Stimulated activated CD4-positive, alpha-beta T cell treated with anti-CD3 and anti-CD28 coated beads, Interleukin-4, amount 100 ng/mL, for 1 hour (primary cell): ENCODE measurements at regions not wholly inside any gene's neighbourhood (a gene's known extent, or its start where the extent isn't known, plus 50 kb on each side); places are given as distances from the start of the nearest gene placed in this dataset.
"Not testable (repeated sequence)": the region's sequence is repeated elsewhere in the genome, so short reads cannot be mapped to it uniquely, and the experiment has no call there.

Source experiments
- DNase-seq: peaks from one replicate; pipeline ENCODE4 v3.0.0-alpha.2; 2020

DNA sequence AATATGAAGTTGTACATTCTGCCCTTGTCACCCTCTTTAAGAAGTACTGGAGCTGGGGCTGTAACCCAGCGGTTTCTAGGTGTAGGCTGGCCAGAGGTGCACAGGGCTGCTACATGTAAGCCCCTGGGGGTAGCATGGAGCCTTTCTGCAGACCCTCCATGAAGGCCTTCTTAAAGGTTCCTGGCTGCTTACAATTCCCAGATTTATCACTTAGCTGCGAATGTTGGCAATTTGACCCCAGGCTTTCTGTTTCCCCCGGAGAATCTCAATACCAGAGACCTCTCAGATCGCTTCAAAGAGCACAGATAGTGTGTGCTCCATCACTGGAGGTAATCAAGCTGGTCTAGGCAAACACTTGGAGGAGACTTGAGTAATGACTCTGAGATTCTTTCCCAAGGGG lies 309.4 kb downstream of the CBLN1 start:
- DNase-seq = no peak

DNA sequence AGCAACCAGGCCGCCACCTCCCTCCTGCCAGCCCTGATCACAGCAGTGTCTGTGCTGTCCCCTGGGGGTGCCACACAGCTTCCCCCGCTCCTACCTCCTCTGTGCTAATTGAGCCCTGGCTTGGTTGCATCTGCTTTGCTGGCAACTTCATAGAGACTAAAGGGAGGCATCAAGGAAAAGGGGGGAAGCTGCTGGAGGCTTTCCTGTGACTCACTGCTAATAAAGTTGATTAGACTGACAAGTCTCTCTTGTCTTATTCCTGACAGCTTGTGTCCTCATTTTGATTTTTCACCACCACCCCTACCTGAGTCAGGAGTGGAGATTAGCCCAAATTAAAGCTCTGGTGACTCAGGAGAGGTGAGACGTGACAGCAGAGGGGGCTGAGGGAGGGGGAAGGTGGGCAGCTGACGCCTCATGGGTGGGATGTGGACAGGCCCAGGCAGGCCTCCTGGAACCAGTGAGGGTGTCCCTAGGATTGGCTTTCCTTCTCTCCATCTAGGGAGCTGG lies 310.0 kb downstream of the CBLN1 start:
- DNase-seq = no peak

DNA sequence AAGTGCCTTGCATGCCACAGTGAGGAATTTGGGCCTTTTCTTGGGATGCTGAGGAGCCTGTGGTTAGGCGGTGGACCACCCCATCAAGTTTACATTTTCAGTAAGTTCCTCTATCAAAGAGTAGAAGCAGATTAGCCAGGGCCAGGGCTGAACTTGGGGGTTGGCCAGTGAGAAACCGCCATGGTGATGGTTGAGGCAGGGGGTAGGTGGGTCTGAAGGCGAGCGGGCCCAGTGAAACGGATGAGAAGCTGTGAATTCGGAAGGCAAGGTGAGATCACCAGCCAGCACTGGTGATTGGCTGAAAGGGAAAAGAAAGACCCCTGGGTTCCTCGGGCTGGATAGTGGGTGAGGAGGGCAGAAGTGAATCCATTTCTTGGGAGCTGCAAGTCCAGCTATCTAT lies 311.4 kb downstream of the CBLN1 start:
- no peak for DNase-seq

DNA sequence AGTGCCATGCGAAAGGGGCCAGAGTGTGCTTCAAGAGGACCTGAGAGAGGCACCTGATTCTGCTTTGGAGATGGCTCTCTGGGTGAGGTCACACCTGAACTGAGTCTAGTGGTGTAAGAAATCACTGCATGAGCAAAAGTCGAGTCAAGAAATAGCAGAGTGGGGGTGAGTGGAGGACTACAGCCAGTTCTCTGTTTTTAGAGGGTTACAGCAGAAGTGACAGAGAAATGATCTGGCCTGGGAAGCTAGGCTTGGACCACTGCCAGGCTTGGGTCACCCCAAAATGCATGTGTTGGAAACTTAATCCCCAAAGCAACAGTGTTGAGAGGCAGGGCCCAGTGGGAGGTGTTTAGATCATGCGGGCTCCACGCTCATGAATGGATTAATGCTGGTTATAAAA lies 312.0 kb downstream of the CBLN1 start:
- DNase-seq = no peak

DNA sequence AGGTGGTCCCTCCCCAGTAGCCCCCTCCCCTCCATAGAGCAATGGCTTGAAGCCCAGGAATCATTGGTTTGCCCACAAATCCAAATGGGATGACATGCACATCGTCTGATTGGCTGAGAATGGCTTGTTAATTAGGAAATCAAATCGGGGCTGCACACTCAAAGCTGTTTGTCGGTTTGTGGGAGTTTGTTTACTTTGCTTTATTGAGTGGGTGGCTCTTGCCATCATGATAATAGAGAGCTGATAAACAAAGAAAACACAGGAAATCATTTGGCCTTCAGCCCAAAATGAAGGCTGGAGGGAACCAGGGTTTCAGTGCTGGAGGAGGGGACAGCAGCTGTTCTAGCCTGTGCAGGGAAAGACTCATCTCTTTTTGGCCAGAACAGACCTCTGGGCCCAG lies 316.3 kb downstream of the CBLN1 start:
- no peak for DNase-seq

DNA sequence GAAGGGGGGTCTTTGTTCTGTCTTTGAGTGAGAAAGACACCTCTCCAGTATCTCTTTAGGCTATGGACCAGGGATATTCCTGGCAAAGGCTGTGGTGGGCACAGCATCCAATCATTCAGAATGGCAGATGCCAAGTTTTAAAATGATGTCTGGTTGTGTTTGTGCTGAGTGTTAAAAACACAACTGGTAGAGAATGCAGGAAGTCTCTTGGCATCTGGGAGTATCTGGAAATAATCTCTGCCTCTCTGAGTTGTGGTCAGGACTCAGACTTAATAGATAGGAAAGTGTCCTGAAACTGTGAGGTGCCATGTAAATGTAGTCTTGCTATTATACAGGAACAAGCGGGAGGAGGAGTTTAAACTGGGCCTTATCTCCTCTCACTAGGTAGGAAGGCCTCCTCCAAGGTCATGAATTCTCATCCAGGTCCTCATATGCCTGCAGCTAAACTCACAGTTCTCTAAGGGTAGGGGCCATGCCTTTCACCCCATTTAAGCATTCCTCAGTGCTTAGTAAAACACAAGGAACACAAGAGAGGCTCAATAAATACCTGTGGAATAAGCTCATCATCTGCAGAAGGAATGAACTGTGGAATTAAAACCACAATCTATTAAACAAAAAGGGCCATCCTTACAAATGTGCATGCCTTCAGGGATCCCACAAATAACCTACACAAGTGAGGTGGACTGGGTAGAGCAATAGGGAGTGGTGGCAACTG lies 317.6 kb downstream of the CBLN1 start:
- no peak for DNase-seq

DNA sequence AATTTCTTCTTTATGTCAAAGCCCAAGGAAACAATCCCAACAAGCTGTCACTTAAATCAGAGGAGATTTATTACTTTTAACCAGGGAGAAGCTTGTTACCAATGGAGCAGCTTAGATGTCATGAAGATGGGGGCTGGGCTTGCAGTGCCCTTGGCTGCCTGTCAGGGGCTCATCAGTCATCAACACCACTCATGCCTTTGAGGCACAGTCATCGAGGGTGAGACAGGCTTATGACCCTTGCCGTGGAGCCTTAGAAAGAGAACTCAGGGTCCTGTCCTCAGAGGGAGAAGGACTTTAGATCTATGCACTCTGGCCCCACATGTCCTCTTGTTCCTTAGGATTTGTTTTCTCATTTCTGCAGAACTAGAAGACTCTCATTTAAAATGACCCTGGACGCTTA lies 318.3 kb downstream of the CBLN1 start:
- no peak for DNase-seq

DNA sequence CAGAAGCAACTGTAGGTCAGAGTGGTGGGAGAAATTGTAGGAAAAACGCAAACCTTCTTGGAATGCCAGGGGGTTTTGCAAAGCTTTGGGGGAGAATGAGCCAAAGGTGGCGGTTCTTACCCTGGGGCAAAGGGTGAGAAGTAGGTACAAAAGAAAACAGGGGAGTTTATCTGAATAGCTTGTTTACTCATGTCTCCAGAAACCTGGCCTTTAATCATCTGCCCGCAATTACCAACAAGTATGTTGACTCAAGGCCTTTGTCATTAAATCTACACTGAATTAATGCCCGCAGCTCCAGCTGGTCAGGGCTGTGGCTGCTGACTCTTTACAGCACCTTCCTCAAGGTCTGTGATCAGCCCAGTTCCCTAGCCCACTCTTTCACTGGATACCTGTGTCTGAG lies 320.1 kb downstream of the CBLN1 start:
- DNase-seq = no peak

DNA sequence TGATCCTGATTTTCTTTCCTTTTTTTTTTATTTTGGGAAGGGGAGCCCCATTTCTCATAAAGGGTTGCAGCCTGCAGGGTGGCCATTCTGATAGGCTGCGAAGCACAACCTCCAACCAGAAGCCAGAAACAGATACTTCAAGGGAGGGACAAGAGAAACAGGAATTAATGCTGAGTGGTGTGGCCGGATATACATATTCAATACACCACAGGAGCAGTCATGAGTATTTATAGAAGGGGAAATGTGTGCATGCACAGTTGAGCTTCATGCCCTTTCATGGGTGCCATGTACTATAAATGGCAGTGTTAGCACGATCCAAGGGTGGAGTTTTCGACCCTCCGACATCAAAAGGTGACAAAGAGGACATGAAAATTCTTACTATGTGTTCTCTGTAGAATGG lies 320.8 kb downstream of the CBLN1 start:
- no peak for DNase-seq

DNA sequence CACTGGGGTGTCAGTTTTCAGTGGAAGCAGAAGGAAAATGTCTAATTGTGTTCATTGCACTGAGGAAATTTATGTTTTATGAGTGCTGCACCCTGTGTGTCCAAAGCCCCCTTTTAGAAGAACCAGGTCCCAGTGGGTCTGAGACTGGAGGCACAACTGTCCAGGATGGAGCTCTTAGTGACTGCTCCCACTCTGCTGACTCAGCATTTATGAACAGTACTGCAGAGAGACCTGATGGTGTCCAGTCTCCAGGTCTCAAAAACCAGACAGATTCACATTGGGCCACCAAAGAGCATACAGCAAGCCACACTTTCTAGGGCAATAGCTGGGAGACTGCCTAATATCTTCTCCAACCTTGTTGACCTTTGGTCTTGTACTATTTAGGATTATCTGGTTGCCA lies 321.9 kb downstream of the CBLN1 start:
- no peak for DNase-seq

DNA sequence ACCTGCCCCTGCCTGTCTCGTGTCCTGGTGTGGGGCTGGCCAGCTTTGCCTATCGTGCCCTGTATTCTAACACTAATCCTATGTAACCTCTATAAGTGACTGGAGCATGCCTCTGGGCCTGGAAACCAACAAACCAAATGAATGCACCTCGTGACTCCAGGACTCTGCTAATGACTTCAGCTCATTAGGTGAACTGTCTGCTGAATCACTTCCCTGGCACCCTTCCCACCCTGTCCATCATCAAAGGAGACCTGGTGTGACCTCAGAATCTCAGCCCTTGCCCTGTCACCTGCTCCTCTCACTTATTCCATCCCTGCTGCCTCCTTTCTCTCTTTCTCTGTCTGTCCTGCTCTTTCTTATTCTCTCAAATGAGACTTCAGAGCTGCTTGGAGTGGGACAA lies 322.4 kb downstream of the CBLN1 start:
- DNase-seq = no peak

DNA sequence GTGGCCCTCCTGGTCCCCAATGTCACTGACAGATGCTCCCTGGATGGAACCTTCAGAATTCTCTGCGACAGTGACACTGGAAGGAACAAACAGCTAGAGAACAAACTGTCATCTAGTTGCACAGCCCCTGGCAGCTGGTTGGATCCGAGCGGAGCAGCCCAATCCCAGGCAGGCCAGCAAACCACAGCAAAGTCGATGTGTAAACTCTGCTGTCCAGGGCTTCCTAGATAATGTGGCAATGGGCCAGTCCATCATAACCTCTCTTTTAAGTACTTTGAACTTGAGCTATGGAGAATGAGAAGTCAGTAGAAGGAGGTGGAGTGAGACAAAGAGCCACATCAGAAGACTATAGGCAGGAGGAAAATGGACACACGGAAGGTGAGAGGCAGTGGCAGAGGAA lies 323.0 kb downstream of the CBLN1 start:
- no peak for DNase-seq

DNA sequence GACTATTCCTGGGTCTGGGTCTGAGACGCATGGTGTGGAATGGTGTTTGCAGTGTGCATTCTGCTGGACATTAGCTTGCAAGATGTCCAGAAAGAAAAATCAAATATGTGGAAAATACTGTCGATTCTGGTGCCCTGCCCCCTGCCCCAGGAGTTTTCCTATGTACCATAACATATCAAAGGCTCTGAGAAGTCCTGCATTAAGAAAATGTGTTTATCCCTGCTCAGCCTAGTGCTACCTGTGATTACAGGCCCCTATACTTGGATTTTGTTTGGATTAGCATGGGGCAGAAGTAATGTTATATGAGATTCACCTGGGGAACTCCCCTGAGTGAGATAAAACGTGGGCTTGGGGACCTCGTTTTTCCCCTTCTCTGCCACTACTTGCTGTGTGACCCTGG lies 325.0 kb downstream of the CBLN1 start:
- DNase-seq = no peak

DNA sequence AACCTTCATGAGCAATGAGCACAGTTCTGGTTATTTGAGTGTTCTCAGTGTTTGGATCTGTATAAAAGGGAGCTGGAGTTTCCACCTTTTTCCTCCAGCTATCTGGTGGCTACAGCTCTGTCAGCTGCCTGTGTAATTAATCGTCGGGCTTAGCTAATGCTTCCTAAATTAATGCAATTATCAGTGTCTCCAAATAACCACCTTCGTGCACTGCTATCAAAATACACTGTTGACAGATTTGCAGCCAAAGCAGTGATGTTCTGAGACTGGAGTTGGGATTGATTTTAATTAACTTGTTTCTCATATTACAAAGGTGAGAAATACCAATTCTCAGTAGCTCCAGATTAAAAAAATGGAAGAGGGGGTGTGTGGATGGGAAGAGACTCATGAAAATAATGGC lies 325.8 kb downstream of the CBLN1 start:
- no peak for DNase-seq

DNA sequence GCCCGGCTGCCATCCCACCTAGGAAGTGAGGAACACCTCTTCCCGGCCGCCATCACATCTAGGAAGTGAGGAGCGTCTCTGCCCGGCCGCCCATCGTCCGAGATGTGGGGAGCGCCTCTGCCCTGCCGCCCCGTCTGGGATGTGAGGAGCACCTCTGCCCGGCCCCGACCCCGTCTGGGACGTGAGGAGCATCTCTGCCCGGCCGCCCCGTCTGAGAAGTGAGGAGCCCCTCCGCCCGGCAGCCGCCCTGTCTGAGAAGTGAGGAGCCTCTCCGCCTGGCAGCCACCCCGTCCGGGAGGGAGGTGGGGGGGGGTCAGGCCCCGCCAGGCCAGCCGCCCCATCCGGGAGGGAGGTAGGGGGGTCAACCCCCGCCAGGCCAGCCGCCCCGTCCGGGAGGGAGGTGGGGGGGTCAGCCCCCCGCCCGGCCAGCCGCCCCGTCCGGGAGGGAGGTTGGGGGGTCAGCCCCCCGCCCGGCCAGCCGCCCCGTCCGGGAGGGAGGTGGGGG lies 330.0 kb downstream of the CBLN1 start:
- not testable (repeated sequence) for DNase-seq

DNA sequence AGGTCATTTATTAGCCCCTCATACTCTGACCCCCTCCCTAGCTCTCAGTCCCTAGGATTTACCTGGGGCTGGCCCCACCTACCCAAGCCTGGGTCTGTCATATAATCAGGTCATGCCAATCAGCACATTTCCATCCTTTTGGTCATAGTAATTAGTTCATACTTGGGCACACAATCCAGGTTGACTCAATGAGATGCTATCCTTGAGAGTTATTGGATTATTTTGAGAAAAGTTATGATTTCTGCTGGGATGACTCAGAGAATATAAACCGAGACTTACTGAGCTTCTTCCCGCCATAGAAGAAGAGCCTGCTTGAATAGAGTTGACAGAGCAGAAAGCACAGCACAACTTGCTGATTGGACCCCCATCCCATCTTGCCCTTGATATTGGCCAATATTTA lies 331.5 kb downstream of the CBLN1 start:
- DNase-seq = no peak

DNA sequence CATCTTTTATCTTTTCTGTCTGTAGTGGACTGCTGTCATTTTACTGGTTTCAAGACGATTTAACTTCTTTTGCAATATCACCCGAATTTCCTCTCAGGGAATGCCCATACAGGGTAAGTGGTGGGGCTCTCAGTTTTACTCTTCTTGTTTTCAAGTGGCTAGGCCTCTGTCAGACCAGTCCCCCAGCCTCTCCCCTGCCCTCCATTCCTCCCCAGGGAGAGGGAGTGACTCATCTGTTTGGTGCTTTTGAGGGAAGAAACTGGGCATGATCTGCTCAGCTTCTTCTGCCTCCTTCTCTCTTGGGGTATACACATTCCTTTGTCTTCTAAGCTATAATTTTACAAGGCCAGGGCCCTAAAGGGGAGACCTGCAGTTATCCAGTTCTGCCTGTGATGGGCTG lies 332.0 kb downstream of the CBLN1 start:
- no peak for DNase-seq

DNA sequence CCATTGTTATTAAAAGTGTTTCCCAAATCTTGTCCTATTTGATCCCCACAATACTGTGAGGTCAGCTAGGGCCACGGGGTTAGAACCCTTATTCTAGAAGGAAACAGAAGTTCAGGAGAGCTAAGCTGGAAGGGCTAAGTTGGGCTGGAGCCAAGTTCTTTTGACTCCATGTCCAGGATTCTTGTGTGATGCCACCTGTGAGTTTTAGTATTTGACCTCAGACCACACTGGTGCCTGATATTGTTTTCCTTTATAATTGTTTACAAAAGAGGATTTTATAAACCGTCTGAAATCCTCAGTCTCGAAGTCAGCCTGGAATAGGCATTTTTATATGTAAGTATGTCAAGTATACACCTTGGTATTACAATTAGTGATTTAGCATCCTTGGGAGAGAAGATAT lies 332.7 kb downstream of the CBLN1 start:
- no peak for DNase-seq

DNA sequence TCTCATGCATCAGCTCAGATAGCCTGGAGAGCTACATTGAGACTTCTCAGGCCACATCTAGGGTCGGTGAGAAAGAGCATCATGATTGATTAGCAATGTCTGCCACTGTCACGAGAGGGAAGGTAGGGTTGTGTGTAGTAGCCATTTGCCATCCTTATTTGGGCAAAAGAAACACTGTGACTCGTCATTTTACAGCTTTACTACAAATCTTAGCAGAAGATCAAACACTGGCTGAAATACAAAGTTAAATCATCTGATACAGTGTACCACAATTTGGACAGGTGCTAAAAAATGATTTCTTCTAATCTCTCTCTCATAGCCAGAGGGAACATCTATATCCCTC lies 334.3 kb downstream of the CBLN1 start:
- DNase-seq = no peak

DNA sequence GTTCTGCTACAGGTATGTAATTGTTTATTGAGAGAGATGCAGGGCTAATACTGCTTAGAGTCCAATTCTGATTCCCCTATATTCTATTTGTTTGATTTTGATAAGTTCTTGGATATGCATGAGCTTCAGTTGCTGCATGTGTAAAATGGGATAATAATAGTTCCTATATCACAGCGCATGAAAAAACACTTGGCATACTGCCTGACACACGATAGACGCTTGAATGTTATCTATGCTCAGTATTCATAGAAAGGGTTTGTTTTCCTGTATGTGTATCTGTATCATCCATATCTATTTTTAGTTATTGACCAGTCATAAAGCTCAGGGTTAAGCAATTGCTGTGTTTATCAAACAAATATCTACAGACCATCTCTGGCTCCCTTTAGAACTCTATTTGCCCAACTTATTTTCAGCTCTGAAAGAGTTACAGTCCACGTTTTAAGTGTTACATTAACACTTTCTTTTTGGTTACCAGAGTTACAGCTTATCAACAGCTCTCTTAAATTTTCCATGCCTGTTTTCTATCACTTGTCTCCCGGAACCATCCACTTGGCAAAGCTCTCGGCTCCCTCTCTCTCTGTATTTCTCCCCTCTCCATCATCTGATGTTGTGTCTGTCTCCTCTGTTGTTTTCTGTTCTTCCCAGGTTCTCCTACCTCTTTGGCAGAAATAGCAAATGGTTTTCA lies 334.8 kb downstream of the CBLN1 start:
- no peak for DNase-seq

DNA sequence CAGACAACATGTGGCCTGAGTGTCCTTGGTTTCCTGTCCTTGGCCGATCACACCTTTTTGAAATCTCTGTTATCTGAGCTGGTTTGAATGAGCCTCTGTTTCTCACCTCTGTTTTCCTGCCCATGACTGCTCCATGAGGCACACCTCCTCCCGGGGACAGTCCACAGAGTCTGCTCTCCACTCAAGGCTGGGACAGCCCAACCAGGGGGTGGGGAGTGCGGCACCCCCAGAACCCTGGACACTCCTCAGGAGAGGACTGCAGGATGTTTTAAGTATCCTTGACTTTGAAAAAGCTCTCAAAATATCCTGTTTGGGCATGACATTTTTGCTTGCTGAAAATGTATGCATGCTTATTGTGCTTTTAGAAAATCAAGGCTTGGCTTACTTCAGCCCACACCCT lies 333.0 kb upstream of the N4BP1 start:
- DNase-seq = no peak

DNA sequence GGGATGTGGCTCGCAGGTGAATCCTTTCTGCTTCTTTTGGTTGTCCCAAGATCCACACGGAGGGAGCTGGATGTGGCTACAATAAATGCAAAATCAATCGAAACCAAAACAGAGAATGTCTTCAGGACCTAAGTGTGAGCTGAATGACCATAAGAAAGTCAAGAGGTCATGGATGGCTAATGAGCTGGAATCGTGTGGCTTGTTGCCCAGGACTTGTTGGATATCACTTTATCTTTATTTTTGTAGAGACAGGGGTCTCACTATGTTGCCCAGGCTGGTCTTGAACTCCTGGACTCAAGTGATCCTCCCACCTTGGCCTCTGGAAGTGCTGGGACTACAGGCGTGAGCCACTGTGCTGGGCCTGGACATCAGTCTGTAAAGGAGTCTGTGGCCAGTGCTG lies 326.8 kb upstream of the N4BP1 start:
- no peak for DNase-seq

DNA sequence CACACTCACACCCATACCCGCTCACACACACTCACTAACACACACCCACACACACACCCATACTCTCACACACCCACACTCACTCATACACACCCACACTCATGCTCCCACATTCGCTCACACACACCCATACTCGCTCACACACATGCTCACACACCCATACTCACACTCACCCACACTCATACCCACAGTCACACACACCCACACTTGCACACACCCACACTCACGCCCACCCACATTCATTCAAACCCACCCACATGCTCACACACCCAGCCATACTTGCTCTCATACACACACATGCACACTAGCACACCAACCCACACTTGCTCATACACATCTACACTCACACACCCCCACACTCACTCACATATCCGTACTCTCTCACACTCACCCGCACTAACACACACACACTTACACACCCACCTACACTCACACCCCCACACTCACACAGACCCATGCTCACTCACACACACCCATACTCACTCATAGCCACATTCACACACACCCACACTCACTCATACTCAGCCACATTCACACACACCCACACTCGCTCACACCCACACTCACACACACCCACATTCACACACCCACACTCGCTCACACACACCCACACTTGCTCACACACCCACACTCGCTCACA lies 322.4 kb upstream of the N4BP1 start:
- DNase-seq = no peak

DNA sequence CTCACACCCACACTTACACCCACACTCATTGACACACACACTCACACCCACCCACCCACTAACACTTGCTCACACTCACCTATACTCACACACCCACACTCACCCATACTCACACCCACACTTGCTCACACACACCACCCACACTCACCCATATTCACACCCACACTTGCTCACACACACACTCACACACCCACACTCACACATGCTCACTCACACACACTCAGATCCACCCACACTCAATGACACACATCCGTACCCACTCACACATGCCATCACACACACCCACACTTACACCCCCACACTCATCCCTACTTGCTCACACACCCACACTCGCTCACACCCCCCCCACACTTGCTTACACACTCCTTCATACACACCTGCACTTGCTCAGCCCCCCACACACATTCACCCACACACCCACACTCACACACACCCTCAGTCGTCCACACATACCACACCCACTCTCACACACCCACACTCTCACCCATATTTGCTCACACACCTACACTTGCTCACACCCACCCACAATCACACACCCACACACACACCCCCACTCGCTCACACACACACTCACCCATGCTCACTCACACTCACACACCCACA lies 321.1 kb upstream of the N4BP1 start:
- no peak for DNase-seq
